ENCODE measurements at regions not wholly inside any gene's neighbourhood (a gene's known extent, or its start where the extent isn't known, plus 50 kb on each side); places are given as distances from the start of the nearest gene placed in this dataset.

DNA sequence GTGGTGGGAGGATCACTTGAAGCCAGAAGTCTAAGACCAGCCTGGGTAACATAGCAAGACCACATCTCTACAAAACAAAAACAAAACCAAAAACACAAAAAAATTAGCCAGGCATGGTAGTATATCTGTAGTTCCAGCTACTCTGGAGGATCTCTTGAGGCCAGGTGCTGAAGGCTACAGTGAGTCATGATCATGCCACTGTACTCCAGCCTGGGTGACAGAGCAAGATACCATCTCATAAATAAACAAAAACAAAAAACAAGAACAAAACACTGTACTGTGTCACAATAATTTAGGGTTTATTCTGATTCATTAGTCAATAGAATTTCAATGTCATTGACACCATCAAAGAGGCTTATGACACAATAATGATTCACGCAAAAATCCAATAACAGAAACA, 1121.7 kb upstream of the MAP3K7 start:
- TF ChIP-seq, protein P1, sequence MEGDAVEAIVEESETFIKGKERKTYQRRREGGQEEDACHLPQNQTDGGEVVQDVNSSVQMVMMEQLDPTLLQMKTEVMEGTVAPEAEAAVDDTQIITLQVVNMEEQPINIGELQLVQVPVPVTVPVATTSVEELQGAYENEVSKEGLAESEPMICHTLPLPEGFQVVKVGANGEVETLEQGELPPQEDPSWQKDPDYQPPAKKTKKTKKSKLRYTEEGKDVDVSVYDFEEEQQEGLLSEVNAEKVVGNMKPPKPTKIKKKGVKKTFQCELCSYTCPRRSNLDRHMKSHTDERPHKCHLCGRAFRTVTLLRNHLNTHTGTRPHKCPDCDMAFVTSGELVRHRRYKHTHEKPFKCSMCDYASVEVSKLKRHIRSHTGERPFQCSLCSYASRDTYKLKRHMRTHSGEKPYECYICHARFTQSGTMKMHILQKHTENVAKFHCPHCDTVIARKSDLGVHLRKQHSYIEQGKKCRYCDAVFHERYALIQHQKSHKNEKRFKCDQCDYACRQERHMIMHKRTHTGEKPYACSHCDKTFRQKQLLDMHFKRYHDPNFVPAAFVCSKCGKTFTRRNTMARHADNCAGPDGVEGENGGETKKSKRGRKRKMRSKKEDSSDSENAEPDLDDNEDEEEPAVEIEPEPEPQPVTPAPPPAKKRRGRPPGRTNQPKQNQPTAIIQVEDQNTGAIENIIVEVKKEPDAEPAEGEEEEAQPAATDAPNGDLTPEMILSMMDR (IDR thresholded peaks at IDR 0.05; ENCODE audit: extremely low read depth, missing control alignments), result no peak
- DNase-seq (ENCODE audit: low spot score), result no peak

DNA sequence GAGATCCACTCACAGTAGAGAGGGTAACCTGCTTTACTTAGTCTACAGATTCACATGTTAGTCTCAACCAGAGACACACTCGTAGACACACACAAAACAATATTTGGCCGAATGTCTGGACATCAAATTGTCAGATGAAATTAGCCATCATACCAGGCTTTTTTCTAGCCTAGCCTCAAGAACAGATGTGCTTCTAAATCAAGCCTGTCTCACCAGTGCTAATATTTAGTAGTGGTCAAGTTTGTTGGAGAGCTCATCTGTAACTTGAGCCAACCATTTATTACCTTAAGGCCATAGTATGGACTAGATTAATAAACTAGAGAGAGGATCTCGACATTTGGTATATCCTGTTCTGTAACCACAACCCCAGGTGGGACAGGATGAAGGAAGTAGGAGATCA, 1118.8 kb upstream of the MAP3K7 start:
- TF ChIP-seq, protein P1 (IDR thresholded peaks at IDR 0.05; ENCODE audit: extremely low read depth, missing control alignments), result no peak
- DNase-seq (ENCODE audit: low spot score), result no peak

DNA sequence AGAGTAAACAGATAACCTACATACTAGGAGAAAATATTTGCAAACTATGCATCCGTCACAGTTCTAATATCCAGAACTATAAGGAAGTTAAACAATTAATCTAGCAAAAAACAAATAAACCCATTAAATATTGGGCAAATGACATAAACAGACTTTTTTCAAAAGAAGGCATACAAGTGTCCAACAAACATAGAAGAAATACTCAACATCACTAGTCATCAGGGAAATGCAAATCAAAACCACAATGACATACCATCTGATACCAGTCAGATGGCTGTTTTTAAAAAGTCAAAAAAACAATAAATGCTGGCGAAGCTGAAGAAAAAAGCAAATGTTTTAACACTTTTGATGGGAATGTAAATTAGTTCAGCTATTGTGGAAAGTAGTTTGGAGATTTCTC, 1117.7 kb upstream of the MAP3K7 start:
- no peak for DNase-seq (ENCODE audit: low spot score)
- TF ChIP-seq, protein P1 (IDR thresholded peaks at IDR 0.05; ENCODE audit: extremely low read depth, missing control alignments), result no peak

DNA sequence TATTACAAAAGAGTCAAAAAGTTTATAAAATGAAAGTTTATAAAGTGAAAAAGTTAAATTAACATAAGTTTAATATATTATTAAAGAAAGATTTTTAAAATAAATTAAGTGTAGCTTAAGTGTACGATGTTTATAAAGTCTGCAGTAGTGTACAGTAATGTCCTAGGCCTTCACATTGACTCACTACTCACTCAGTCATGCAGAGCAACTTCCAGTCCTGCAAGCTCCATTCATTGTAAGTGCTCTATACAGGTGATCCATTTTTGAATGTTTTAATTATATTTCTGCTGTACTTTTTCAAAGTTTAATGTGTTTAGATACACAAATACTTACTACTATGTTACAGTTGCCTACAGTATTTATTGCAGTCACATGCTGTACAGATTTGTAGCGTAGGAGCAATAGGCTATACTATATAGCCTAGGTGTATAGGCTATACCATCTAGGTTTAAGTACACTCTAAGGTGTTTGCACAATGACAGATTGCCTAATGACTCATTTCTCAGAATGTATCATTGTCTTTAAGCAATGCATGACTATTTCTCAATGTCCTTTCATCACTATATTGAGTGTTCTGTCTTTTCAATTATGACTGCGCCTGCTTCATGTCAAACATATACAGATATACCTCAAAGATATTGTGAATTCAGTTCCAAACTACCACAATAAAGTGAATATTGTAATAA, 1110.3 kb upstream of the MAP3K7 start:
- DNase-seq (ENCODE audit: low spot score), result no peak
- TF ChIP-seq, protein P1 (IDR thresholded peaks at IDR 0.05; ENCODE audit: extremely low read depth, missing control alignments), result no peak

DNA sequence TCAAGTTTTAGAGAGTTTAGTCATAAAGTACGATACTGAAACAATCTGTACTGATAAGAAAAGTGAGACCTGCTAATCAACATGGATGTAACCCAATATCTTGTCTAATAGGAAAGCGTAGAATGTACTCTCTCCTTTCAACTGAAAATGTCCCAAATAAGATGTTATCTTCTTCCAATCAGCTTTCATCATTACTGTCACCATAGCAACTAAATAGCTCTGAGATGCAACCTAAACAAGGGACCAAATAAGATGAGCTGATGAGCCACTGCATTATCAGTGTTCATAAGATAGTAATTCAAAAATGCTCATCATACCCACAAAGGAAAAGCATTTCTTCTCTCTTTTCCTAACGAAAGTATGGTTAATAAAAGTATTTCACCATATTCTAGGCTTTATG, 1108.3 kb upstream of the MAP3K7 start:
- no peak for DNase-seq (ENCODE audit: low spot score)
- TF ChIP-seq, protein P1 (IDR thresholded peaks at IDR 0.05; ENCODE audit: extremely low read depth, missing control alignments), result no peak

DNA sequence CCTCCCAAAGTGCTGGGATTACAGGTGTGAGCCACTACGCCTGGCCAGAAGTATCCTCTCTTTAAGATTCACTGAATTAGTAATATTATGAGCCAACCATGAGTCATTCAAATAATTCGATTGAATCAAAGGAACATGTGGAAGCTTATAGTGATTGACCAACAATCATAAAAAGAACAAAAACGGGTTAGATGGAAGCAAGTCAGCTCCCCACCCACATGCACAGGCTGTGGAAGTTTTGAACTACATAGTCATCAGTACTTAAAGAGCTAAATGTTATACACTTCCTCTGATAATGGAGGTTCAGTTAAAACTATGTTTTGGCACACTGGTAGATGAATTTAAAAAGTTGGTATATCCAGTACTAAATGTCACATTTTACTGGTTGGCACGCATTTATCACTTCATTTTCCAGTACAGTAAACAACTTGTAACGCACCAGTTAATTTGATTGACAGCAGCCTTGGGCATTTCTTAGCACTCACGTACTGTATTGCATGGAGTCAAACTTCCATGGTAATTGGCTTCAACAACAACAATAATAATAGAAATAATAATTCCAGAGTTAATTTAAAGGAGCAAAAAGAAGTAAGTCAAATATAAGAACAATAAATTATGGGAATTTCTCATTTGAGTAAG, 1107.3 kb upstream of the MAP3K7 start:
- no peak for DNase-seq (ENCODE audit: low spot score)
- TF ChIP-seq, protein P1 (IDR thresholded peaks at IDR 0.05; ENCODE audit: extremely low read depth, missing control alignments), result no peak

DNA sequence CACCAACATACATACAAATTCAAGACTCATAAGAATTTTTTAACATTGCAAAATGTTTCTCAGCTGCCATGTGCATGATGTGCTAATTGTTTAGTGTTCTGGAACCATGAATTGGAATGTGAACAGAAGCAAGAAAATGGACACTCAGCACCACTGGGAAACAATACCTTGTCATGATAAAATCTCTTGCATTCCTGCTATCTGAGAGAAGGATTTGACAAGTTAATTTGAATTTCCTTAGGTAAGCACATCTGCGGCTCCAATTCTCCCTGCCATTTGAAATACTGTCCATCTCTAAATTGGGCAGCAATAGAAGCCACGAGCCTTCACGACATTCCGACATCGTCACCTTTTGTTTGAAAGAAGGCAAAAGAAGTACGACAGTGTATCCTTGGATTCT, 1104.6 kb upstream of the MAP3K7 start:
- TF ChIP-seq, protein P1 (IDR thresholded peaks at IDR 0.05; ENCODE audit: extremely low read depth, missing control alignments), result no peak
- no peak for DNase-seq (ENCODE audit: low spot score)

Data from GM20000 (cell line).